Astrocyte of the spinal cord (primary cell): ENCODE measurements at regions not wholly inside any gene's neighbourhood (a gene's known extent, or its start where the extent isn't known, plus 50 kb on each side); places are given as distances from the start of the nearest gene placed in this dataset.
"Not testable (repeated sequence)": the region's sequence is repeated elsewhere in the genome, so short reads cannot be mapped to it uniquely, and the experiment has no call there.

Experiments used
- DNase-seq: peaks from one replicate; pipeline ENCODE4 v3.0.0; 2011; ENCODE audit warnings: low read depth, low spot score
- H3K4me3 ChIP-seq: 2 replicates; pipeline ENCODE4 v1.5.1; 2011; ENCODE audit warnings: low read depth, mild to moderate bottlenecking, low read length, moderate library complexity
- in situ Hi-C: cut with HindIII; loops from 2 replicates; pipeline ENCODE4 v1.10.0; 2017; ENCODE audit warnings: low sequenced_read_pairs
- TF ChIP-seq, protein P1 (sequence below): IDR thresholded peaks from 2 replicates; pipeline ENCODE4 v1.5.1; 2012; ENCODE audit warnings: low read depth, mild to moderate bottlenecking, low read length, inconsistent platforms

DNA sequence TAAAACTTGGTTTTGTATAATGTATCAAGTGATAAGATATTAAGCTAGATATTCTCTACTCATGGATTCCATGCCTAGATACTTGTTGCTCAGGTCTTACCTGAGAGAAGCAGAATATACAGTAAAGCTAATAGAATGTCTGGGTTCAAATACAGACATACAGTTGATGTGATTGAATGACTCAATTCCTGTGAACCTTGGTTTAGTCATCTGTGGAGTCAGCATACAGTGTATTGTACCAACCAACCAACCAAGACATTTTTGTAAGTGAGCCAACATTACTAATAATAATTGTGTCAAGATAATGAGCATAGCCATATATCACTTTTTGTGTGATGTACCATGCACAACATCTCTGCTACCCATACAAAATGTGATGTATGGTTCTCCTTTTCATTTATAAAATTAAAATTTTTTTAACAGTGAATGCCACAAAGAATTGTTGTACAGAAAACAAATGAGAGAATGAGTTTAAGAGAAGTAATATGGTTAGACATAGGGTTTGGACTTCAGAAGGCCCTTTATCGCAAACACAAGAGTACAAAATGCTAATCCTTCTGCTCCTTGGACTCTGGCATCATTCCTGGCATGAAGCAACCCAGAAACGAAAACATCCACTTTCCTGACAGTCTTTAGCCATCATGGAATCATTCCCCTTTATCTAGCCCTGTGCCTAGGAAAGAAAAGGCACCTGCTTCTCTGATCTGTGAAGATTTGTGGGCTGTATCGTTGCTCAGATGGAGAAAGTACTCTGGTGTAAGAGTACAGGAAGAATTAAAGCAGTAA lies 977.2 kb upstream of the USP15 start:
- in situ Hi-C loops: no loop called here
- H3K4me3 ChIP-seq: no peak overlapping the region
- TF ChIP-seq, protein P1, sequence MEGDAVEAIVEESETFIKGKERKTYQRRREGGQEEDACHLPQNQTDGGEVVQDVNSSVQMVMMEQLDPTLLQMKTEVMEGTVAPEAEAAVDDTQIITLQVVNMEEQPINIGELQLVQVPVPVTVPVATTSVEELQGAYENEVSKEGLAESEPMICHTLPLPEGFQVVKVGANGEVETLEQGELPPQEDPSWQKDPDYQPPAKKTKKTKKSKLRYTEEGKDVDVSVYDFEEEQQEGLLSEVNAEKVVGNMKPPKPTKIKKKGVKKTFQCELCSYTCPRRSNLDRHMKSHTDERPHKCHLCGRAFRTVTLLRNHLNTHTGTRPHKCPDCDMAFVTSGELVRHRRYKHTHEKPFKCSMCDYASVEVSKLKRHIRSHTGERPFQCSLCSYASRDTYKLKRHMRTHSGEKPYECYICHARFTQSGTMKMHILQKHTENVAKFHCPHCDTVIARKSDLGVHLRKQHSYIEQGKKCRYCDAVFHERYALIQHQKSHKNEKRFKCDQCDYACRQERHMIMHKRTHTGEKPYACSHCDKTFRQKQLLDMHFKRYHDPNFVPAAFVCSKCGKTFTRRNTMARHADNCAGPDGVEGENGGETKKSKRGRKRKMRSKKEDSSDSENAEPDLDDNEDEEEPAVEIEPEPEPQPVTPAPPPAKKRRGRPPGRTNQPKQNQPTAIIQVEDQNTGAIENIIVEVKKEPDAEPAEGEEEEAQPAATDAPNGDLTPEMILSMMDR: no peak
- DNase-seq: peak; percentile 12

DNA sequence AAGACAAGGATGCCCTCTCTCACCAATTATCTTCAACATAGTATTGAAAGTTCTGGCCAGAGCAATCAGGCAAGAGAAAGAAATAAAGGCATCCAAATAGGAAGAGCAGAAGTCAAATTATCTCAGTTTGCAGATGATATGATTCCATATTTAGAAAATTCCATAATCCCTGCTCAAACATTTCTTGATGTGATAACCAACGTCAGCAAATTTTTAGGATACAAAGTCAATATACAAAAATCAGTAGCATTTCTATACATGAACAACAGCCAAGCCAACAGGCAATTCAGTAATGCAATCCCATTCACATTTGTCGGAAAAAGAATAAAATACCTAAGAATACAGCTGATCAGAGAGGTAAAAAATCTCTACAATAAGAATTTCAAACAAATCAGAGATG lies 969.7 kb upstream of the USP15 start:
- no peak overlapping the region for H3K4me3 ChIP-seq
- in situ Hi-C loops: no loop called here
- TF ChIP-seq, protein P1: no peak
- no peak for DNase-seq

DNA sequence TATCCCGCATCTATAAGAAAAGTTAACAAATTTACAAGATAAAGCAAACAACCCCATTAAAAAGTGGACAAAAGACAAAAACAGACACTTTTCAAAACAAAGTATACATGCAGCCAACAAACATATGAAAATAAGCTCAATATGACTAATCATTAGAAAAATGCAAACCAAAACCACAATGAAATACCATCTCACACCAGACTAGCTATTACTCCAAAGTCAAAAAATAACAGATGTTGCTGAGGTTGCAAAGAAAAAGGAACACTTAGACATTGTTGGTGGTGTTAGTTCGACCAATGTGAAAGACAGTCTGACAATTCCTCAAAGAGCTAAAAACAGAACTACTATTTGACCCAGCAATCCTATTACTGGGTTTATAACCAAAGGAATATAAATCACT lies 968.6 kb upstream of the USP15 start:
- in situ Hi-C loops: no loop called here
- H3K4me3 ChIP-seq: no peak overlapping the region
- peak; percentile 1 for DNase-seq
- TF ChIP-seq, protein P1: no peak

DNA sequence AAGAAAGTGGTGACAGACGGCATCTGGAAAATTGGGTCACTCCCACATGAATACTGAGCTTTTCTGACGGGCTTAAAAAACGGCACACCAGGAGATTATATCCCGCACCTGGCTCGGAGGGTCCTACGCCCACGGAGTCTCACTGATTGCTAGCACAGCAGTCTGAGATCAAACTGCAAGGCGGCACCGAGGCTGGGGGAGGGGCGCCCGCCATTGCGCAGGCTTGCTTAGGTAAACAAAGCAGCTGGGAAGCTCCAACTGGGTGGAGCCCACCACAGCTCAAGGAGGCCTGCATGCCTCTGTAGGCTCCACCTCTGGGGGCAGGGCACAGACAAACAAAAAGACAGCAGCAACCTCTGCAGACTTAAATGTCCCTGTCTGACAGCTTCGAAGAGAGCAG lies 966.2 kb upstream of the USP15 start:
- in situ Hi-C loops, H3K4me3 ChIP-seq, DNase-seq: not testable (repeated sequence)

DNA sequence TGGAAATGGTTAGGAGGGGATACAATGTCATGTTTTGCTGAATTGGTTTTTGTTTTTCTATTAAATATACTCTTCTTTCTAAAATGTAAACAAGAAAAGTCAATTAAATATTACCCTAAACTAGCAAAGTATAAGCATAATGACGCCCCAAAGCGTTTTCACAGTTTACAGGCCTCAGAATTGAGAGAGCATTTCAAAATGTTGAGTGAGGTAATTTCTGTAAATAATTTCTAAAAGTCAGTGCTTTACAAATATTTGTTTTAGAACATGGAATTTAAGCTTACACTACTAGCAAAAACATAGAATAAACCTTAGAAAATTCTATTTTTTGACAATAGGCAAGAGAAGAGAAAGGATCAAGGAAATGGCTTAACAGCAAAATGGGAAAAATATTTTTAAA lies 958.4 kb upstream of the USP15 start:
- in situ Hi-C loops: no loop called here
- TF ChIP-seq, protein P1: no peak
- no peak overlapping the region for H3K4me3 ChIP-seq
- DNase-seq: no peak

DNA sequence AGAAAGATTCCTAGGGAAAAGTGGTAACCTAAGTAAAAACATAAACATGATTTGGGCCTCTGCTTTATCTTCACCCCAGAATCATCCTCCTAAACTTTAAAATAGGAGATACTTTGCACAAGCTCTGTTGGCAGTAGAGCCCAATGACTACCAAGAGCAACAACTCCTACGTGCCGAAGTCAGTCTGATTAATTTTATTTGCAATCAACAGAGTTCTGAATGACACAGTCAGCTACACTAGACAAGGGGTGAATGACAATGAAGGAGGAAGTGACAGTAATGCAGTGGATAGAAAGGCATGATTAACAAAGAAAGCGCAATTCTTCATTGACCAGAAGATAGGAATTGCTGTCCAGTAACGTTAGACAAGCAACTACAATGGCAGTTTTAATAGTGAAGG lies 957.9 kb upstream of the USP15 start:
- no peak overlapping the region for H3K4me3 ChIP-seq
- TF ChIP-seq, protein P1: no peak
- DNase-seq: no peak
- in situ Hi-C loops: no loop called here

DNA sequence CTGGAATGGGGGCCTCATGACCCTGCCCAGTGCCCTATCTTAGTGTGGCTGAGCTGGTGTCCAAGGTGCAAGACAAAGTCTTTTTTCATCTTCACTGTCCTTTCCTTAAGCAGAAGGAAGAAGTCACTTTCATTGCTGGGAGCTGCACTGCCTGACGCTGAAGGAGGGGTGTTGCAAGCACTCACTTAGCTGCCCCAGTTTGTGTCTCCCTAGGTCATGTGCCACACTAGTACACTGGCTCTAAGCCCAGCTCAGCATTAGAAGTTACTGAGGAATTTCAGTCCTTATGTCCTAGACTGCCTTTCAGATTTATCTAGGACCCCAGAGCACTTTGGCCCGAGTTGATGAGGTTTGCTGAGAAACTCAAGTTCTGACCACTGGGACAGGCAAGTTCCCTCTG lies 952.0 kb upstream of the USP15 start:
- no peak overlapping the region for H3K4me3 ChIP-seq
- in situ Hi-C loops: no loop called here
- no peak for DNase-seq
- TF ChIP-seq, protein P1: no peak
